ENCODE measurements at regions not wholly inside any gene's neighbourhood (a gene's known extent, or its start where the extent isn't known, plus 50 kb on each side); places are given as distances from the start of the nearest gene placed in this dataset.

GRCh38 chr17:33567223-33567622 lies 274.1 kb upstream of the ASIC2 start:
- no peaks in the 10 kb centered on the region for H4K20me1 ChIP-seq (replicated peaks; ENCODE audit: control insufficient read depth, extremely low read depth, insufficient read depth, low read length)
- ChIA-PET POLR2A (no interaction called here), CTCF (no interaction called here)
- no peaks in the 10 kb centered on the region for H3K9me3 ChIP-seq (replicated peaks; ENCODE audit: control insufficient read depth, insufficient read depth, low read length)
- H3K36me3 ChIP-seq (ENCODE audit: control insufficient read depth in 2 of 2, extremely low read depth in 1 of 2, insufficient read depth in 2 of 2, low read length in 2 of 2) = no peaks in the 10 kb centered on the region
- dilution Hi-C loops (cut with MboI; ENCODE audit: extremely low pct_ligation_motif_present, low sequenced_read_pairs) = no loop called here
- no peak overlapping the region for H3K27ac ChIP-seq (ENCODE audit: insufficient read depth, low read depth, low read length)
- H3K27me3 ChIP-seq (ENCODE audit: control insufficient read depth in 2 of 2, insufficient read depth in 2 of 2, low read length in 2 of 2) = no peaks in the 10 kb centered on the region
- DNase-seq (ENCODE audit: low read depth, low spot score) (no peak), FAIRE-seq (no peak)
- no peaks in the 10 kb centered on the region for H3K79me2 ChIP-seq (ENCODE audit: control insufficient read depth, insufficient read depth, low read length)
- TF ChIP-seq EZH2 (IDR thresholded peaks at IDR 0.05; ENCODE audit: borderline replicate concordance, low read depth, low read length, severe bottlenecking) (no peak), POLR2A (IDR thresholded peaks at IDR 0.05; ENCODE audit: low read depth, low read length) (no peak), MAX (IDR thresholded peaks at IDR 0.05; ENCODE audit: insufficient read depth, insufficient read length) (no peak), POLR2AphosphoS5 (IDR thresholded peaks at IDR 0.05; ENCODE audit: insufficient read depth, low read depth, low read length) (no peak), GATA2 (IDR thresholded peaks at IDR 0.05; ENCODE audit: insufficient read depth, insufficient read length, low read depth, low read length) (no peak), CTCF (IDR thresholded peaks at IDR 0.05; ENCODE audit: extremely low read depth in 1 of 2, insufficient read depth in 1 of 2, low read depth in 1 of 2, low read length in 2 of 2) (no peak), MYC (IDR thresholded peaks at IDR 0.05; ENCODE audit: low read depth, low read length) (no peak), FOS (IDR thresholded peaks at IDR 0.05; ENCODE audit: borderline replicate concordance, insufficient read depth, low read length) (no peak), JUN (IDR thresholded peaks at IDR 0.05; ENCODE audit: borderline replicate concordance, insufficient read depth, insufficient read length, low read depth) (no peak)
- intact Hi-C loops (cut with micrococcal nuclease) = no loop called here
- no peak overlapping the region for H3K9ac ChIP-seq (replicated peaks; ENCODE audit: extremely low read depth, insufficient read depth, low read length)
- no peaks in the 10 kb centered on the region for H3K9me1 ChIP-seq (replicated peaks; ENCODE audit: control insufficient read depth, extremely low read depth, insufficient read depth, low read length)
- no TSS peak for BruUV-seq (replicated peaks)
- no peaks in the 10 kb centered on the region for H3K4me1 ChIP-seq (ENCODE audit: control insufficient read depth, extremely low read depth, insufficient read depth, low read length)
- H3K4me3 ChIP-seq (replicated peaks in 1 of 3; ENCODE audit: insufficient read depth in 1 of 3, low read depth in 1 of 3, low read length in 3 of 3) = no peak overlapping the region
- H2AFZ ChIP-seq (ENCODE audit: low read depth, low read length) = no peak overlapping the region
- no peak overlapping the region for H3K4me2 ChIP-seq (ENCODE audit: insufficient read depth, low read length)

Measured in endothelial cell of umbilical vein (primary cell).